HEK293T (cell line): ENCODE measurements at regions not wholly inside any gene's neighbourhood (a gene's known extent, or its start where the extent isn't known, plus 50 kb on each side); places are given as distances from the start of the nearest gene placed in this dataset.
"Not testable (repeated sequence)": the region's sequence is repeated elsewhere in the genome, so short reads cannot be mapped to it uniquely, and the experiment has no call there.

ENCODE experiments used
- CTCF ChIA-PET: fragments of 350-600 bp; formaldehyde crosslinking; extraction: SDS; loops from one replicate; lab custom pipeline; 2021; ENCODE audit warnings: antibody characterized with exemption, inconsistent platforms; lab: Yijun Ruan, JAX
- POLR2A ChIA-PET: fragments of 350-600 bp; formaldehyde crosslinking; extraction: SDS; loops from one replicate; lab custom pipeline; 2020; ENCODE audit warnings: antibody characterized with exemption, inconsistent platforms; lab: Yijun Ruan, JAX
- DNase-seq: peaks from one replicate; pipeline ENCODE4 v3.0.0; 2012; ENCODE audit warnings: mixed read lengths; ENCODE audit errors: extremely low spot score
- ARNT ChIP-seq: fragments of 450-650 bp; IDR thresholded peaks from 2 replicates; pipeline ENCODE4 v1.6.1; 2017; ENCODE audit warnings: mild to moderate bottlenecking
- BHLHE40 ChIP-seq: fragments of 450-650 bp; IDR thresholded peaks from 2 replicates; pipeline ENCODE4 v1.6.1; 2016; ENCODE audit warnings: mild to moderate bottlenecking, moderate library complexity, borderline replicate concordance
- CTBP1 ChIP-seq: fragments of 450-650 bp; IDR thresholded peaks from 2 replicates; pipeline ENCODE4 v1.6.1; 2016; ENCODE audit warnings: borderline replicate concordance
- ELF4 ChIP-seq: fragments of 450-650 bp; IDR thresholded peaks from 2 replicates; pipeline ENCODE4 v1.6.1; 2017; ENCODE audit warnings: antibody characterized with exemption
- FOXA1 ChIP-seq: fragments of 450-650 bp; IDR thresholded peaks from 2 replicates; pipeline ENCODE4 v1.6.1; 2016; ENCODE audit warnings: mild to moderate bottlenecking
- FOXK2 ChIP-seq: fragments of 450-650 bp; IDR thresholded peaks from 2 replicates; pipeline ENCODE4 v1.6.1; 2016; ENCODE audit warnings: mild to moderate bottlenecking
- FOXM1 ChIP-seq: fragments of 450-650 bp; IDR thresholded peaks from 2 replicates; pipeline ENCODE4 v1.6.1; 2017; ENCODE audit warnings: mild to moderate bottlenecking, borderline replicate concordance
- HDGF ChIP-seq: fragments of 450-650 bp; IDR thresholded peaks from 2 replicates; pipeline ENCODE4 v1.6.1; 2017; ENCODE audit warnings: antibody characterized with exemption, borderline replicate concordance
- L3MBTL2 ChIP-seq: fragments of 450-650 bp; conservative IDR thresholded peaks from 2 replicates; pipeline ENCODE4 v1.6.1; 2016; ENCODE audit warnings: mild to moderate bottlenecking
- LEF1 ChIP-seq: fragments of 450-650 bp; IDR thresholded peaks from 2 replicates; pipeline ENCODE4 v1.6.1; 2017; ENCODE audit warnings: mild to moderate bottlenecking, borderline replicate concordance
- NFRKB ChIP-seq: fragments of 450-650 bp; IDR thresholded peaks from 2 replicates; pipeline ENCODE4 v1.6.1; 2016; ENCODE audit warnings: mild to moderate bottlenecking, moderate library complexity
- PKNOX1 ChIP-seq: fragments of 450-650 bp; IDR thresholded peaks from 2 replicates; pipeline ENCODE4 v1.6.1; 2016
- SP1 ChIP-seq: fragments of 450-650 bp; IDR thresholded peaks from 2 replicates; pipeline ENCODE4 v1.6.1; 2017
- SUZ12 ChIP-seq: fragments of 450-650 bp; IDR thresholded peaks from 2 replicates; pipeline ENCODE4 v1.6.1; 2016; ENCODE audit warnings: mild to moderate bottlenecking
- TARDBP ChIP-seq: fragments of 450-650 bp; IDR thresholded peaks from 2 replicates; pipeline ENCODE4 v1.6.1; 2016
- ZNF384 ChIP-seq: fragments of 450-650 bp; IDR thresholded peaks from 2 replicates; pipeline ENCODE4 v1.6.1; 2016

- ChIA-PET POLR2A (no interaction called here), CTCF (no interaction called here)
- no peak for TF ChIP-seq ZNF384
- no peak for TF ChIP-seq TARDBP
- no peak for TF ChIP-seq BHLHE40
- no peak for TF ChIP-seq CTBP1
- no peak for TF ChIP-seq NFRKB
- TF ChIP-seq LEF1 = no peak
- no peak for TF ChIP-seq SUZ12
- TF ChIP-seq PKNOX1 = no peak
- TF ChIP-seq FOXK2 = no peak
- TF ChIP-seq ELF4 = no peak
- TF ChIP-seq ARNT = no peak
- DNase-seq = no peak
Observed at GRCh38 chr9:36463467-36463866, 63.4 kb upstream of the RNF38 start.

GRCh38 chr9:36462245-36462644, 62.2 kb upstream of the RNF38 start:
- TF ChIP-seq NFRKB = no peak
- no peak for TF ChIP-seq FOXM1
- no peak for TF ChIP-seq CTBP1
- TF ChIP-seq ELF4 = no peak
- no peak for TF ChIP-seq ARNT
- no peak for TF ChIP-seq SUZ12
- no peak for TF ChIP-seq FOXK2
- TF ChIP-seq FOXA1 = no peak
- no peak for TF ChIP-seq HDGF
- no peak for TF ChIP-seq BHLHE40
- TF ChIP-seq TARDBP = no peak
- TF ChIP-seq ZNF384 = no peak
- no peak for TF ChIP-seq SP1
- TF ChIP-seq LEF1 = no peak
- no peak for TF ChIP-seq L3MBTL2
- TF ChIP-seq PKNOX1 = no peak
- no peak for DNase-seq
- POLR2A ChIA-PET = no interaction called here
- CTCF ChIA-PET = no interaction called here

- no peak for DNase-seq
Observed at GRCh38 chr9:36461323-36461722, 61.3 kb upstream of the RNF38 start.

GRCh38 chr9:36458430-36458915, 58.4 kb upstream of the RNF38 start:
- DNase-seq, POLR2A ChIA-PET: not testable (repeated sequence)
- CTCF ChIA-PET = interaction anchor here (0.6 to 1.1 kb wide), 2 partner anchors 40 to 51 kb away, joined by 3 to 6 read pairs; no protein-coding TSS in a partner anchor

More at GRCh38 chr9:36461323-36461722, 61.3 kb upstream of the RNF38 start:
- no peak for TF ChIP-seq PKNOX1
- TF ChIP-seq BHLHE40 = no peak
- TF ChIP-seq HDGF = no peak
- TF ChIP-seq TARDBP = no peak
- no peak for TF ChIP-seq FOXM1
- ChIA-PET CTCF (no interaction called here), POLR2A (no interaction called here)

- CTCF ChIA-PET = interaction anchor here (0.6 to 1.1 kb wide), 2 partner anchors 40 to 51 kb away, joined by 3 to 6 read pairs; no protein-coding TSS in a partner anchor
- POLR2A ChIA-PET = no interaction called here
- no peak for DNase-seq
- no peak for TF ChIP-seq ZNF384
- TF ChIP-seq CTBP1 = no peak
- TF ChIP-seq LEF1 = no peak
- TF ChIP-seq NFRKB = no peak
- TF ChIP-seq FOXK2 = no peak
- TF ChIP-seq L3MBTL2 = no peak
- no peak for TF ChIP-seq FOXM1
Observed at GRCh38 chr9:36457836-36458429, 57.9 kb upstream of the RNF38 start.

- DNase-seq = no peak
- TF ChIP-seq LEF1 = no peak
- TF ChIP-seq SP1 = no peak
- no peak for TF ChIP-seq HDGF
- TF ChIP-seq TARDBP = no peak
- no peak for TF ChIP-seq BHLHE40
- TF ChIP-seq ELF4 = no peak
- TF ChIP-seq PKNOX1 = no peak
- TF ChIP-seq ZNF384 = no peak
- TF ChIP-seq FOXM1 = no peak
- POLR2A ChIA-PET = no interaction called here
- CTCF ChIA-PET = interaction anchor here (1.4 kb wide), 1 partner anchor 49 kb away, joined by 5 read pairs; no protein-coding TSS in a partner anchor
Observed at GRCh38 chr9:36456480-36457065, 56.5 kb upstream of the RNF38 start.
